ENCODE measurements at regions not wholly inside any gene's neighbourhood (a gene's known extent, or its start where the extent isn't known, plus 50 kb on each side); places are given as distances from the start of the nearest gene placed in this dataset.
"Not testable (repeated sequence)": the region's sequence is repeated elsewhere in the genome, so short reads cannot be mapped to it uniquely, and the experiment has no call there.

GRCh38 chr2:167787562-167787961, 459.8 kb downstream of the STK39 start:
- H3K4me3 ChIP-seq (ENCODE audit: low read depth, low read length) = no peak overlapping the region
- H3K36me3 ChIP-seq (ENCODE audit: control insufficient read depth, insufficient read depth, low read length) = no peaks in the 10 kb centered on the region
- no peaks in the 10 kb centered on the region for H3K9me3 ChIP-seq (ENCODE audit: control insufficient read depth, insufficient read depth, low read length)
- DNase-seq (ENCODE audit: low read depth in 4 of 6, low spot score in 6 of 6) = no peak
- H3K27ac ChIP-seq (ENCODE audit: low read depth, low read length) = no peak overlapping the region
- 94% methylated on average over 3 of the region's 3 CpGs for WGBS (ENCODE audit: insufficient coverage)
- H3K27me3 ChIP-seq (ENCODE audit: control insufficient read depth, insufficient read depth, low read length) = no peaks in the 10 kb centered on the region
- H3K4me1 ChIP-seq (ENCODE audit: control insufficient read depth, insufficient read depth, low read length) = peaks cover 6% of the 10 kb centered on the region

GRCh38 chr2:167787021-167787420, 460.4 kb downstream of the STK39 start:
- no peaks in the 10 kb centered on the region for H3K9me3 ChIP-seq (ENCODE audit: control insufficient read depth, insufficient read depth, low read length)
- H3K4me1 ChIP-seq (ENCODE audit: control insufficient read depth, insufficient read depth, low read length) = peaks cover 6% of the 10 kb centered on the region
- H3K27ac ChIP-seq (ENCODE audit: low read depth, low read length) = no peak overlapping the region
- H3K36me3 ChIP-seq (ENCODE audit: control insufficient read depth, insufficient read depth, low read length) = no peaks in the 10 kb centered on the region
- no peak overlapping the region for H3K4me3 ChIP-seq (ENCODE audit: low read depth, low read length)
- 92% methylated on average over 1 of the region's 1 CpG for WGBS (ENCODE audit: insufficient coverage)
- no peaks in the 10 kb centered on the region for H3K27me3 ChIP-seq (ENCODE audit: control insufficient read depth, insufficient read depth, low read length)
- no peak for DNase-seq (ENCODE audit: low read depth in 4 of 6, low spot score in 6 of 6)

- Histone ChIP-seq H3K36me3 (ENCODE audit: control insufficient read depth, insufficient read depth, low read length) (no peaks in the 10 kb centered on the region), H3K4me3 (ENCODE audit: low read depth, low read length) (no peak overlapping the region), H3K9me3 (ENCODE audit: control insufficient read depth, insufficient read depth, low read length) (no peaks in the 10 kb centered on the region), H3K27ac (ENCODE audit: low read depth, low read length) (no peak overlapping the region), H3K4me1 (ENCODE audit: control insufficient read depth, insufficient read depth, low read length) (peaks cover 6% of the 10 kb centered on the region), H3K27me3 (ENCODE audit: control insufficient read depth, insufficient read depth, low read length) (no peaks in the 10 kb centered on the region)
- peak in 1 of 6 donors; percentile 27 for DNase-seq (ENCODE audit: low read depth in 4 of 6, low spot score in 6 of 6)
- WGBS (ENCODE audit: insufficient coverage) = 33% methylated on average over 3 of the region's 6 CpGs
These were observed 461.7 kb downstream of the STK39 start for GRCh38 chr2:167785606-167786216.

- Histone ChIP-seq H3K36me3 (ENCODE audit: control insufficient read depth, insufficient read depth, low read length) (no peaks in the 10 kb centered on the region), H3K9me3 (ENCODE audit: control insufficient read depth, insufficient read depth, low read length) (no peaks in the 10 kb centered on the region), H3K4me3 (ENCODE audit: low read depth, low read length) (no peak overlapping the region), H3K27me3 (ENCODE audit: control insufficient read depth, insufficient read depth, low read length) (no peaks in the 10 kb centered on the region), H3K4me1 (ENCODE audit: control insufficient read depth, insufficient read depth, low read length) (peaks cover 6% of the 10 kb centered on the region), H3K27ac (ENCODE audit: low read depth, low read length) (no peak overlapping the region)
- no peak for DNase-seq (ENCODE audit: low read depth in 4 of 6, low spot score in 6 of 6)
- whole genome bisulfite sequencing (ENCODE audit: insufficient coverage) = 71% methylated on average over 1 of the region's 3 CpGs
These were observed 463.3 kb downstream of the STK39 start for GRCh38 chr2:167784084-167784425.

GRCh38 chr2:167783261-167784083, 463.9 kb downstream of the STK39 start:
- Histone ChIP-seq H3K9me3 (ENCODE audit: control insufficient read depth, insufficient read depth, low read length) (no peaks in the 10 kb centered on the region), H3K27me3 (ENCODE audit: control insufficient read depth, insufficient read depth, low read length) (no peaks in the 10 kb centered on the region), H3K4me1 (ENCODE audit: control insufficient read depth, insufficient read depth, low read length) (peaks cover 6% of the 10 kb centered on the region), H3K36me3 (ENCODE audit: control insufficient read depth, insufficient read depth, low read length) (no peaks in the 10 kb centered on the region), H3K27ac (ENCODE audit: low read depth, low read length) (no peak overlapping the region), H3K4me3 (ENCODE audit: low read depth, low read length) (no peak overlapping the region)
- 6% methylated on average over 2 of the region's 5 CpGs for WGBS (ENCODE audit: insufficient coverage)
- peak in 1 of 6 donors; percentile 32 for DNase-seq (ENCODE audit: low read depth in 4 of 6, low spot score in 6 of 6)

- DNase-seq (ENCODE audit: low read depth in 4 of 6, low spot score in 6 of 6); H3K4me1 ChIP-seq (ENCODE audit: control insufficient read depth, insufficient read depth, low read length); H3K9me3 ChIP-seq (ENCODE audit: control insufficient read depth, insufficient read depth, low read length); H3K27ac ChIP-seq (ENCODE audit: low read depth, low read length); H3K27me3 ChIP-seq (ENCODE audit: control insufficient read depth, insufficient read depth, low read length); H3K4me3 ChIP-seq (ENCODE audit: low read depth, low read length); H3K36me3 ChIP-seq (ENCODE audit: control insufficient read depth, insufficient read depth, low read length): not testable (repeated sequence)
- WGBS (ENCODE audit: insufficient coverage) = 83% methylated on average over 8 of the region's 8 CpGs
These were observed 465.8 kb downstream of the STK39 start for GRCh38 chr2:167781629-167782028.

GRCh38 chr2:167776359-167776758, 471.0 kb downstream of the STK39 start:
- WGBS (ENCODE audit: insufficient coverage) = 83% methylated on average over 6 of the region's 10 CpGs
- Histone ChIP-seq H3K27me3 (ENCODE audit: control insufficient read depth, insufficient read depth, low read length) (no peaks in the 10 kb centered on the region), H3K9me3 (ENCODE audit: control insufficient read depth, insufficient read depth, low read length) (no peaks in the 10 kb centered on the region), H3K4me1 (ENCODE audit: control insufficient read depth, insufficient read depth, low read length) (no peaks in the 10 kb centered on the region), H3K4me3 (ENCODE audit: low read depth, low read length) (no peak overlapping the region), H3K36me3 (ENCODE audit: control insufficient read depth, insufficient read depth, low read length) (no peaks in the 10 kb centered on the region), H3K27ac (ENCODE audit: low read depth, low read length) (no peak overlapping the region)
- DNase-seq (ENCODE audit: low read depth in 4 of 6, low spot score in 6 of 6) = no peak

- DNase-seq (ENCODE audit: low read depth in 4 of 6, low spot score in 6 of 6) = no peak
- Histone ChIP-seq H3K9me3 (ENCODE audit: control insufficient read depth, insufficient read depth, low read length) (no peaks in the 10 kb centered on the region), H3K36me3 (ENCODE audit: control insufficient read depth, insufficient read depth, low read length) (no peaks in the 10 kb centered on the region), H3K4me3 (ENCODE audit: low read depth, low read length) (no peak overlapping the region), H3K4me1 (ENCODE audit: control insufficient read depth, insufficient read depth, low read length) (no peaks in the 10 kb centered on the region), H3K27me3 (ENCODE audit: control insufficient read depth, insufficient read depth, low read length) (no peaks in the 10 kb centered on the region), H3K27ac (ENCODE audit: low read depth, low read length) (no peak overlapping the region)
- WGBS (ENCODE audit: insufficient coverage) = 67% methylated on average over 1 of the region's 2 CpGs
These were observed 475.8 kb downstream of the STK39 start for GRCh38 chr2:167771628-167772027.

GRCh38 chr2:167769020-167769419, 478.4 kb downstream of the STK39 start:
- no peaks in the 10 kb centered on the region for H3K9me3 ChIP-seq (ENCODE audit: control insufficient read depth, insufficient read depth, low read length)
- no peak overlapping the region for H3K4me3 ChIP-seq (ENCODE audit: low read depth, low read length)
- H3K27ac ChIP-seq (ENCODE audit: low read depth, low read length) = no peak overlapping the region
- H3K36me3 ChIP-seq (ENCODE audit: control insufficient read depth, insufficient read depth, low read length) = no peaks in the 10 kb centered on the region
- DNase-seq (ENCODE audit: low read depth in 4 of 6, low spot score in 6 of 6) = no peak
- H3K27me3 ChIP-seq (ENCODE audit: control insufficient read depth, insufficient read depth, low read length) = no peaks in the 10 kb centered on the region
- H3K4me1 ChIP-seq (ENCODE audit: control insufficient read depth, insufficient read depth, low read length) = no peaks in the 10 kb centered on the region
- WGBS (ENCODE audit: insufficient coverage) = no CpG with 5 or more reads among the region's 1 CpG

- Histone ChIP-seq H3K27me3 (ENCODE audit: control insufficient read depth, insufficient read depth, low read length) (no peaks in the 10 kb centered on the region), H3K27ac (ENCODE audit: low read depth, low read length) (no peak overlapping the region), H3K4me1 (ENCODE audit: control insufficient read depth, insufficient read depth, low read length) (no peaks in the 10 kb centered on the region), H3K4me3 (ENCODE audit: low read depth, low read length) (no peak overlapping the region), H3K9me3 (ENCODE audit: control insufficient read depth, insufficient read depth, low read length) (no peaks in the 10 kb centered on the region), H3K36me3 (ENCODE audit: control insufficient read depth, insufficient read depth, low read length) (no peaks in the 10 kb centered on the region)
- no peak for DNase-seq (ENCODE audit: low read depth in 4 of 6, low spot score in 6 of 6)
These were observed 479.6 kb downstream of the STK39 start for GRCh38 chr2:167767830-167768229.

All from spinal cord (tissue), 9 donors.